Fibroblast of peridontal ligament (primary cell): ENCODE measurements at regions not wholly inside any gene's neighbourhood (a gene's known extent, or its start where the extent isn't known, plus 50 kb on each side); places are given as distances from the start of the nearest gene placed in this dataset.

Experiments
- DNase-seq: peaks from one replicate; pipeline ENCODE4 v3.0.0-alpha.2; 2010; ENCODE audit errors: extremely low read depth

GRCh38 chr18:27276479-27276878 lies 91.4 kb upstream of the CHST9 start:
- DNase-seq: no peak

GRCh38 chr18:27274901-27275300 lies 89.8 kb upstream of the CHST9 start:
- no peak for DNase-seq

- DNase-seq: no peak
Observed at GRCh38 chr18:27270508-27270907, 85.4 kb upstream of the CHST9 start.

- DNase-seq: no peak
Observed at GRCh38 chr18:27263369-27263768, 78.3 kb upstream of the CHST9 start.

GRCh38 chr18:27261769-27262549 lies 76.9 kb upstream of the CHST9 start:
- DNase-seq: no peak

- DNase-seq: no peak
Observed at GRCh38 chr18:27253571-27253970, 68.5 kb upstream of the CHST9 start.

GRCh38 chr18:27250471-27250870 lies 65.4 kb upstream of the CHST9 start:
- no peak for DNase-seq

- DNase-seq: no peak
Observed at GRCh38 chr18:27249933-27250332, 64.8 kb upstream of the CHST9 start.

- no peak for DNase-seq
Observed at GRCh38 chr18:27244259-27244658, 59.2 kb upstream of the CHST9 start.

GRCh38 chr18:27242392-27243047 lies 57.4 kb upstream of the CHST9 start:
- DNase-seq: no peak

GRCh38 chr18:27240383-27240782 lies 55.3 kb upstream of the CHST9 start:
- DNase-seq: no peak

- no peak for DNase-seq
Observed at GRCh38 chr18:27239669-27240068, 54.6 kb upstream of the CHST9 start.

- no peak for DNase-seq
Observed at GRCh38 chr18:27235218-27235870, 50.2 kb upstream of the CHST9 start.
